ENCODE measurements at regions not wholly inside any gene's neighbourhood (a gene's known extent, or its start where the extent isn't known, plus 50 kb on each side); places are given as distances from the start of the nearest gene placed in this dataset.

DNA sequence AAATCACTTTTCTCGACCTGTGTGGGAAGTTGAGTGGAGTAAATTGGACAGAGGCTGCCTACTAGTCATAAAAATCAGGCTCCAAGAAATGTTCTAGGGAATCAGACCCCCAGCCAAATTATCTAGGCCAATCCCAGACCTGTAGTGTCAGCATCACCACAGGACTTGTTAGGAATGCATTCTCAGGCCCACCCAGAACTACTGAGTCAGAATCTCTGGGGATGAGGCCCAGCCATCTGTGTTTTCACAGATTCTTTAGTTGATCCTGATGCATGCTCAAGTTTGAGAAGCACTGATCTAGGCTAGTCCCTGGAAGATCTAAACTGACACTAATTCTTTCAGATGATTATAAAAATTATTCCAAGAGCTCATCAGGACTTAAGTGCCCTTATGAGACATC is 434.0 kb upstream of the MEIS1 start:
- Histone ChIP-seq H3K27me3 (ENCODE audit: control insufficient read depth in 1 of 2, insufficient read depth in 2 of 2, low read length in 2 of 2) (no peaks in the 10 kb centered on the region), H3K4me3 (ENCODE audit: low read length in 2 of 2) (no peak overlapping the region), H3K9ac (ENCODE audit: low read length in 2 of 2) (no peak overlapping the region)

DNA sequence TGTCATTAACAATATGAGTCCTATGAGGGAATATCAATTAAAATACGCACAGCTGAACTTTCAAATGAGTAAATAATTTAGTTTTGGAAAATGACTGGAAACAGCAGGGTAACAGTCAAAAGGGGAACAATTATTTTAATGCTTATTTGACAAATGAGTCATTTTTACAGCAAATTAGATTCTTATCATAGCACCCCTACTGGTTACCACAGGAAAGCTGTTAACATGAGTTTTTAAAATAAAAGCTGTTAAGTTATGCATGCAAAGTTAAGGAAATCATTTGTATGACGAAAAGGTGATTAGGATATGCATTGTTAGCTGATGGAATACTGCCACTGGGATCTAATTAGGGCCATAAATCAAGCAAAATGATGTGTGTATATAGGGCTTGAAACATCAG is 435.1 kb upstream of the MEIS1 start:
- Histone ChIP-seq H3K27ac (ENCODE audit: low read length) (no peak overlapping the region), H3K9me3 (ENCODE audit: control insufficient read depth in 2 of 2, low read length in 2 of 2) (no peaks in the 10 kb centered on the region), H3K4me3 (ENCODE audit: low read length in 2 of 2) (no peak overlapping the region), H3K9ac (ENCODE audit: low read length in 2 of 2) (no peak overlapping the region), H3K36me3 (ENCODE audit: control insufficient read depth in 2 of 2, insufficient read depth in 2 of 2, low read length in 2 of 2) (no peaks in the 10 kb centered on the region), H3K27me3 (ENCODE audit: control insufficient read depth in 1 of 2, insufficient read depth in 2 of 2, low read length in 2 of 2) (no peaks in the 10 kb centered on the region), H3K4me1 (ENCODE audit: control insufficient read depth, insufficient read depth, low read length) (no peaks in the 10 kb centered on the region)

More for the DNA sequence above, 434.0 kb upstream of the MEIS1 start:
- no peaks in the 10 kb centered on the region for H3K4me1 ChIP-seq (ENCODE audit: control insufficient read depth, insufficient read depth, low read length)
- no peaks in the 10 kb centered on the region for H3K9me3 ChIP-seq (ENCODE audit: control insufficient read depth in 2 of 2, low read length in 2 of 2)
- H3K27ac ChIP-seq (ENCODE audit: low read length), result no peak overlapping the region
- no peaks in the 10 kb centered on the region for H3K36me3 ChIP-seq (ENCODE audit: control insufficient read depth in 2 of 2, insufficient read depth in 2 of 2, low read length in 2 of 2)

GRCh38 chr2:65999103-65999502 is 435.8 kb upstream of the MEIS1 start:
- Histone ChIP-seq H3K9me3 (ENCODE audit: control insufficient read depth in 2 of 2, low read length in 2 of 2) (no peaks in the 10 kb centered on the region), H3K4me3 (ENCODE audit: low read length in 2 of 2) (no peak overlapping the region), H3K36me3 (ENCODE audit: control insufficient read depth in 2 of 2, insufficient read depth in 2 of 2, low read length in 2 of 2) (no peaks in the 10 kb centered on the region), H3K27me3 (ENCODE audit: control insufficient read depth in 1 of 2, insufficient read depth in 2 of 2, low read length in 2 of 2) (no peaks in the 10 kb centered on the region), H3K27ac (ENCODE audit: low read length) (no peak overlapping the region), H3K4me1 (ENCODE audit: control insufficient read depth, insufficient read depth, low read length) (no peaks in the 10 kb centered on the region), H3K9ac (ENCODE audit: low read length in 2 of 2) (no peak overlapping the region)

DNA sequence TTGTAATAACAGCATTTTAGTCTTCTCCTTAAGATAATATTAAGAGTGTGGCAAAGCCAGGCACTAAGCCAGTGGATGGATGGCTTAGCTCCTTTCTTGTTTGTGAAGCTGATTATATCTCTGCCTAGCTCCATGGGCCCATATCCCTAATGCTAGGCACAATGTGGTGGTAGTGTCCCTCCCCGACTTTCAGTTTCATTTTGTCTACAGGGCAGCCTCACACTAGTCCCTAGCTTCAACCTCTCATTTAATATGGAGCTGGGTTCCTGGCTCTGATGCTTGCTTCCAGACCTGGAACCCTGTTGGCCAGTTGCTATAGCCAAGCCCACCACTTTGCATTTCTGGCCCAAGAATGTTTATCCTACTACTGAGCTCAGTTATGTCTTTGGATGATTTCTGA is 437.0 kb upstream of the MEIS1 start:
- no peaks in the 10 kb centered on the region for H3K9me3 ChIP-seq (ENCODE audit: control insufficient read depth in 2 of 2, low read length in 2 of 2)
- H3K4me1 ChIP-seq (ENCODE audit: control insufficient read depth, insufficient read depth, low read length), result no peaks in the 10 kb centered on the region
- H3K27ac ChIP-seq (ENCODE audit: low read length), result no peak overlapping the region
- H3K4me3 ChIP-seq (ENCODE audit: low read length in 2 of 2), result no peak overlapping the region
- H3K36me3 ChIP-seq (ENCODE audit: control insufficient read depth in 2 of 2, insufficient read depth in 2 of 2, low read length in 2 of 2), result no peaks in the 10 kb centered on the region
- no peaks in the 10 kb centered on the region for H3K27me3 ChIP-seq (ENCODE audit: control insufficient read depth in 1 of 2, insufficient read depth in 2 of 2, low read length in 2 of 2)
- no peak overlapping the region for H3K9ac ChIP-seq (ENCODE audit: low read length in 2 of 2)

- no peaks in the 10 kb centered on the region for H3K27me3 ChIP-seq (ENCODE audit: control insufficient read depth in 1 of 2, insufficient read depth in 2 of 2, low read length in 2 of 2)
- no peaks in the 10 kb centered on the region for H3K4me1 ChIP-seq (ENCODE audit: control insufficient read depth, insufficient read depth, low read length)
- no peak overlapping the region for H3K9ac ChIP-seq (ENCODE audit: low read length in 2 of 2)
- no peaks in the 10 kb centered on the region for H3K9me3 ChIP-seq (ENCODE audit: control insufficient read depth in 2 of 2, low read length in 2 of 2)
- no peak overlapping the region for H3K27ac ChIP-seq (ENCODE audit: low read length)
- no peak overlapping the region for H3K4me3 ChIP-seq (ENCODE audit: low read length in 2 of 2)
- H3K36me3 ChIP-seq (ENCODE audit: control insufficient read depth in 2 of 2, insufficient read depth in 2 of 2, low read length in 2 of 2), result no peaks in the 10 kb centered on the region
Observed at GRCh38 chr2:65992198-65992554, 442.7 kb upstream of the MEIS1 start.

GRCh38 chr2:65991381-65992197 is 443.3 kb upstream of the MEIS1 start:
- H3K27ac ChIP-seq (ENCODE audit: low read length), result no peak overlapping the region
- no peaks in the 10 kb centered on the region for H3K4me1 ChIP-seq (ENCODE audit: control insufficient read depth, insufficient read depth, low read length)
- no peaks in the 10 kb centered on the region for H3K27me3 ChIP-seq (ENCODE audit: control insufficient read depth in 1 of 2, insufficient read depth in 2 of 2, low read length in 2 of 2)
- no peak overlapping the region for H3K9ac ChIP-seq (ENCODE audit: low read length in 2 of 2)
- H3K9me3 ChIP-seq (ENCODE audit: control insufficient read depth in 2 of 2, low read length in 2 of 2), result no peaks in the 10 kb centered on the region
- no peaks in the 10 kb centered on the region for H3K36me3 ChIP-seq (ENCODE audit: control insufficient read depth in 2 of 2, insufficient read depth in 2 of 2, low read length in 2 of 2)
- H3K4me3 ChIP-seq (ENCODE audit: low read length in 2 of 2), result no peak overlapping the region

- Histone ChIP-seq H3K36me3 (ENCODE audit: control insufficient read depth in 2 of 2, insufficient read depth in 2 of 2, low read length in 2 of 2) (no peaks in the 10 kb centered on the region), H3K27ac (ENCODE audit: low read length) (no peak overlapping the region), H3K27me3 (ENCODE audit: control insufficient read depth in 1 of 2, insufficient read depth in 2 of 2, low read length in 2 of 2) (no peaks in the 10 kb centered on the region), H3K9me3 (ENCODE audit: control insufficient read depth in 2 of 2, low read length in 2 of 2) (no peaks in the 10 kb centered on the region), H3K4me1 (ENCODE audit: control insufficient read depth, insufficient read depth, low read length) (no peaks in the 10 kb centered on the region), H3K4me3 (ENCODE audit: low read length in 2 of 2) (no peak overlapping the region), H3K9ac (ENCODE audit: low read length in 2 of 2) (no peak overlapping the region)
Observed at GRCh38 chr2:65985986-65986385, 448.9 kb upstream of the MEIS1 start.

DNA sequence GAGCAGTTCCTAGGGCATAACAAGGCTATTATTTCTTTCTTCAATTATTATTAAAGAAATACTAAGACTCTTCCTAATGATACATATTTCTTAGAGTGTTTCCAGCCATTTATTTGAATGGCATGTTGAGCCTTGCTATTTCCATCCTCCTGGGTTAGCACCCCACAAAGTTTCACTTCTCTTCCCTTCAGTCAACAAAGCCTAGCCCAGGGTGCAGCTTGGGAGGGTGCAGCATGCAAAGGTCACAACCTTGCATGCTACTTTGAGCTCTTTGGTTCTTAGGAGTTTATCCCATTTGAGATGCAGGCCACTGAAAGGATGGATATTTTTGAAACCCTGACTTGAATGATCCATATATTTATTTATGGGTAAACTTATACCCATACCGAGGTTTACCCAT is 454.4 kb upstream of the MEIS1 start:
- Histone ChIP-seq H3K27ac (ENCODE audit: low read length) (no peak overlapping the region), H3K27me3 (ENCODE audit: control insufficient read depth in 1 of 2, insufficient read depth in 2 of 2, low read length in 2 of 2) (no peaks in the 10 kb centered on the region), H3K4me3 (ENCODE audit: low read length in 2 of 2) (no peak overlapping the region), H3K9ac (ENCODE audit: low read length in 2 of 2) (no peak overlapping the region), H3K36me3 (ENCODE audit: control insufficient read depth in 2 of 2, insufficient read depth in 2 of 2, low read length in 2 of 2) (no peaks in the 10 kb centered on the region), H3K9me3 (ENCODE audit: control insufficient read depth in 2 of 2, low read length in 2 of 2) (peaks cover 0 to 5% of the 10 kb centered on the region in 2 donors), H3K4me1 (ENCODE audit: control insufficient read depth, insufficient read depth, low read length) (no peaks in the 10 kb centered on the region)

DNA sequence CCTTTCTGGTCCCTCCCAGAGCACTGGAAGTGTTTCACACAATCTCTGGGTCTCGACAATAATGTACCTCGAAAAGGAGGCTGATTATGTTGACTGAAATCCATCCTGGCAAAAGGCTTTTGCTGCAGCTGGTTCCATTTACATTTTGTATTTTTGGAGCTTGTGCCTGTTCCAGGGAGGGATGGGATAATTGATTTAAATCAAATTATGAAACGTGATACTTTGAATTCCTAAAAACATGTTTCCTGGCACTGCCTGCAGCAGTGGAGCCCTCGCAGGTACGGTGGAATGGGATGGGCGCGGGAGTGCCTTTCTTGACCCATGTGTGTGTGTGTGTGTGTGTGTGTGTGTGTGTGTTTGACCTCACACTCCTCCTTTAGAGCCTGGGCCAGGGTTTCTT is 455.5 kb upstream of the MEIS1 start:
- Histone ChIP-seq H3K27ac (ENCODE audit: low read length) (no peak overlapping the region), H3K4me1 (ENCODE audit: control insufficient read depth, insufficient read depth, low read length) (no peaks in the 10 kb centered on the region), H3K27me3 (ENCODE audit: control insufficient read depth in 1 of 2, insufficient read depth in 2 of 2, low read length in 2 of 2) (no peaks in the 10 kb centered on the region), H3K9me3 (ENCODE audit: control insufficient read depth in 2 of 2, low read length in 2 of 2) (peaks cover 0 to 5% of the 10 kb centered on the region in 2 donors), H3K4me3 (ENCODE audit: low read length in 2 of 2) (no peak overlapping the region), H3K9ac (ENCODE audit: low read length in 2 of 2) (no peak overlapping the region), H3K36me3 (ENCODE audit: control insufficient read depth in 2 of 2, insufficient read depth in 2 of 2, low read length in 2 of 2) (no peaks in the 10 kb centered on the region)

DNA sequence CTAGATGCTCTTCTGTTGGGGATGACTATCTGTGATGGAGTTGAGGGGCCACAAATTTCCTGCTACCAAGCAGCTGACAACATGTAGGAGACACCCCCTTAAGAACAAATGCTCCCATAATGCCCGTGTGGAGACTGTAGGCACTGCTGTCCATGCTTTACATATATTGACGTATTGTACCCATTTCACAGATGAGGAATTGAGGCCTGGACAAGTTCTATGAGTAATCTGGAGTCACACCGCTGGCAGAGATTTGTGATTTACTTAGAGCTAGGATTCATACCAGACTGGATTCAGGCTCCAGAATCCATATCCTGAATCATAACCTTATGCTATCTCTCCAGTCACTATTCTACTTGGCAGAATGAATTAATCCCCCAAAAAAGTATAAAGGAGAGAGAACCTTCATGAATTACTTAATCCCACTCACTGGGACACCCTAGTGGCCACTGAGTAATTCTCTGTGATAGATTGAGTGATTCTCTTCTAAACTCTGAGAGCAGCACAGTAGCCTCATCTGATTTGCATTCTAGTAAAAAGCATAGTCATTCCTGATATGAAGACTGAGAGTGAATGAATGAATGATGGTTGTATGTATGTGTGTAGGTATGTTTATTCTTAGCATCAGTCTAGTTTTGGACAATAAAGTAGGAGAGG is 460.7 kb upstream of the MEIS1 start:
- no peak overlapping the region for H3K27ac ChIP-seq (ENCODE audit: low read length)
- H3K4me3 ChIP-seq (ENCODE audit: low read length in 2 of 2), result no peak overlapping the region
- H3K27me3 ChIP-seq (ENCODE audit: control insufficient read depth in 1 of 2, insufficient read depth in 2 of 2, low read length in 2 of 2), result no peaks in the 10 kb centered on the region
- H3K4me1 ChIP-seq (ENCODE audit: control insufficient read depth, insufficient read depth, low read length), result no peaks in the 10 kb centered on the region
- H3K9ac ChIP-seq (ENCODE audit: low read length in 2 of 2), result no peak overlapping the region
- H3K36me3 ChIP-seq (ENCODE audit: control insufficient read depth in 2 of 2, insufficient read depth in 2 of 2, low read length in 2 of 2), result no peaks in the 10 kb centered on the region
- peaks cover 0 to 5% of the 10 kb centered on the region in 2 donors for H3K9me3 ChIP-seq (ENCODE audit: control insufficient read depth in 2 of 2, low read length in 2 of 2)

DNA sequence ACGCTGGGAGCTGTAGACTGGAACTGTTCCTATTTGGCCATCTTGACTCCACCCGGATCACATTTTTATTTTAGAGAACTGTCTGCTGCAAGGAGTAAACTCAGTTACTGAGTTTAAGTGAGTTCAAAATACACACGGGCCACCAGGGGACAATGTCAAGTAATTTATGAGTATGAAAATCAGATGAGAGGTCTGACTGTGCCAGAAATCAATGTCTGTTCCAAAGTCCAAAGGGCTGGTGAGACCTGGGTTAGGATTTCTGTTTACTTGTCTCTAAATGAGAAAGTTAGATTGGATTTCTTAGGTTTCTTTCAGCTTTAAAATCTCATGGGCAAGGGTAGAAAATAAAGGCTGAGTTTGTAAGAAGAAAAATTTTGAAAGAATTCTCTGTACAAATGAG is 465.8 kb upstream of the MEIS1 start:
- Histone ChIP-seq H3K4me3 (ENCODE audit: low read length in 2 of 2) (no peak overlapping the region), H3K9me3 (ENCODE audit: control insufficient read depth in 2 of 2, low read length in 2 of 2) (no peaks in the 10 kb centered on the region), H3K27me3 (ENCODE audit: control insufficient read depth in 1 of 2, insufficient read depth in 2 of 2, low read length in 2 of 2) (no peaks in the 10 kb centered on the region), H3K4me1 (ENCODE audit: control insufficient read depth, insufficient read depth, low read length) (no peaks in the 10 kb centered on the region), H3K36me3 (ENCODE audit: control insufficient read depth in 2 of 2, insufficient read depth in 2 of 2, low read length in 2 of 2) (no peaks in the 10 kb centered on the region), H3K9ac (ENCODE audit: low read length in 2 of 2) (no peak overlapping the region), H3K27ac (ENCODE audit: low read length) (no peak overlapping the region)
